Sigmoid colon (tissue), 3 donors: ENCODE measurements at regions not wholly inside any gene's neighbourhood (a gene's known extent, or its start where the extent isn't known, plus 50 kb on each side); places are given as distances from the start of the nearest gene placed in this dataset.

Source experiments
- CTCF ChIP-seq, 4 experiments: fragments of 450-650 bp in 3 of 4; fragments of 200-600 bp in 1 of 4; IDR thresholded peaks; one replicate each; pipeline ENCODE4 v1.5.1; 2016 to 2019; ENCODE audit warnings: antibody characterized with exemption in 4 of 4, mild to moderate bottlenecking in 3 of 4, moderate library complexity in 2 of 4
- POLR2A ChIP-seq, 2 donors: fragments of 450-650 bp; IDR thresholded peaks; one replicate each; pipeline ENCODE4 v1.6.1; 2016; ENCODE audit warnings: antibody characterized with exemption in 2 of 2, mild to moderate bottlenecking in 2 of 2, moderate library complexity in 2 of 2

GRCh38 chr13:84961023-84961422, 838.2 kb downstream of the SLITRK6 start:
- TF ChIP-seq CTCF (IDR thresholded peaks at IDR 0.05) (no peak), POLR2A (IDR thresholded peaks at IDR 0.05) (no peak)
